K562 (cell line): ENCODE measurements at regions not wholly inside any gene's neighbourhood (a gene's known extent, or its start where the extent isn't known, plus 50 kb on each side); places are given as distances from the start of the nearest gene placed in this dataset.

Experiments
- FOXA3 ChIP-seq, 2 experiments: fragments of 450-650 bp in 1 of 2; sonication (generic) in 1 of 2; formaldehyde crosslinking; IDR thresholded peaks in 1 of 2; conservative IDR thresholded peaks in 1 of 2; 2 replicates each; pipeline versions ENCODE4 v1.4.0 to v1.8.0; 2020 to 2022; ENCODE audit warnings: mild to moderate bottlenecking in 2 of 2, missing genetic modification reagents in 1 of 2
- FOXJ3 ChIP-seq: sonication (generic); formaldehyde crosslinking; IDR thresholded peaks from 2 replicates; pipeline ENCODE4 v1.4.0; 2020; ENCODE audit warnings: mild to moderate bottlenecking, missing genetic modification reagents
- NFYB ChIP-seq: IDR thresholded peaks from 2 replicates; pipeline ENCODE4 v1.6.1; 2011; ENCODE audit warnings: mild to moderate bottlenecking, moderate library complexity; ENCODE audit not compliant: insufficient read length; ENCODE audit errors: extremely low read depth
- POLR2A ChIP-seq: fragments of 450-650 bp; conservative IDR thresholded peaks from 2 replicates; pipeline ENCODE4 v1.6.1; 2016
- RAD21 ChIP-seq, 2 experiments: fragments of 250-450 bp in 1 of 2; fragments of 450-650 bp in 1 of 2; sonication (Bioruptor Pico) in 1 of 2; formaldehyde crosslinking in 1 of 2; IDR thresholded peaks in 1 of 2; conservative IDR thresholded peaks in 1 of 2; 2 replicates each; pipeline versions ENCODE4 v1.4.0 to v1.8.0; 2020 to 2022; ENCODE audit warnings: mild to moderate bottlenecking in 2 of 2, moderate library complexity in 1 of 2
- SMARCC2 ChIP-seq: fragments of 450-650 bp; IDR thresholded peaks from 2 replicates; pipeline ENCODE4 v1.6.1; 2017; ENCODE audit warnings: antibody characterized with exemption, moderate library complexity, mild to moderate bottlenecking, low read depth
- ZNF24 ChIP-seq: fragments of 450-650 bp; IDR thresholded peaks from 2 replicates; pipeline ENCODE4 v1.6.1; 2016

GRCh38 chr3:197430934-197431333, 124.8 kb downstream of the BDH1 start:
- no peak for TF ChIP-seq NFYB
- TF ChIP-seq FOXA3 (CRISPR knock-in tag; conservative IDR thresholded peaks at IDR 0.05 in 1 of 2, IDR thresholded peaks at IDR 0.05 in 1 of 2): no peak
- no peak for TF ChIP-seq ZNF24
- TF ChIP-seq FOXJ3: no peak
- no peak for TF ChIP-seq SMARCC2
- no peak for TF ChIP-seq POLR2A
- TF ChIP-seq RAD21 (CRISPR knock-in tag; conservative IDR thresholded peaks at IDR 0.05 in 1 of 2, IDR thresholded peaks at IDR 0.05 in 1 of 2): no peak
